GM12892 (cell line): ENCODE measurements at regions not wholly inside any gene's neighbourhood (a gene's known extent, or its start where the extent isn't known, plus 50 kb on each side); places are given as distances from the start of the nearest gene placed in this dataset.

ENCODE experiments used
- POLR2A ChIP-seq: IDR thresholded peaks from 2 replicates; pipeline ENCODE4 v1.6.1; 2011; ENCODE audit warnings: low read depth, low read length, control low read depth
- POLR2AphosphoS5 ChIP-seq: IDR thresholded peaks from 2 replicates; pipeline ENCODE4 v1.6.1; 2011; ENCODE audit warnings: low read depth, low read length, control low read depth
- TAF1 ChIP-seq: IDR thresholded peaks from 2 replicates; pipeline ENCODE4 v1.6.1; 2011; ENCODE audit warnings: low read depth, mild to moderate bottlenecking, control low read depth, low read length, borderline replicate concordance

- TF ChIP-seq POLR2AphosphoS5: no peak
- TF ChIP-seq TAF1: no peak
- TF ChIP-seq POLR2A: no peak
Observed at GRCh38 chr5:107153283-107153682, 517.5 kb downstream of the EFNA5 start.
